DMS 273 (cell line): ENCODE measurements at regions not wholly inside any gene's neighbourhood (a gene's known extent, or its start where the extent isn't known, plus 50 kb on each side); places are given as distances from the start of the nearest gene placed in this dataset.
"Not testable (repeated sequence)": the region's sequence is repeated elsewhere in the genome, so short reads cannot be mapped to it uniquely, and the experiment has no call there.

Source experiments
- DNase-seq: peaks from one replicate; lab custom pipeline; 2025; ENCODE audit not compliant: unreplicated experiment; lab: John Stamatoyannopoulos, UW

DNA sequence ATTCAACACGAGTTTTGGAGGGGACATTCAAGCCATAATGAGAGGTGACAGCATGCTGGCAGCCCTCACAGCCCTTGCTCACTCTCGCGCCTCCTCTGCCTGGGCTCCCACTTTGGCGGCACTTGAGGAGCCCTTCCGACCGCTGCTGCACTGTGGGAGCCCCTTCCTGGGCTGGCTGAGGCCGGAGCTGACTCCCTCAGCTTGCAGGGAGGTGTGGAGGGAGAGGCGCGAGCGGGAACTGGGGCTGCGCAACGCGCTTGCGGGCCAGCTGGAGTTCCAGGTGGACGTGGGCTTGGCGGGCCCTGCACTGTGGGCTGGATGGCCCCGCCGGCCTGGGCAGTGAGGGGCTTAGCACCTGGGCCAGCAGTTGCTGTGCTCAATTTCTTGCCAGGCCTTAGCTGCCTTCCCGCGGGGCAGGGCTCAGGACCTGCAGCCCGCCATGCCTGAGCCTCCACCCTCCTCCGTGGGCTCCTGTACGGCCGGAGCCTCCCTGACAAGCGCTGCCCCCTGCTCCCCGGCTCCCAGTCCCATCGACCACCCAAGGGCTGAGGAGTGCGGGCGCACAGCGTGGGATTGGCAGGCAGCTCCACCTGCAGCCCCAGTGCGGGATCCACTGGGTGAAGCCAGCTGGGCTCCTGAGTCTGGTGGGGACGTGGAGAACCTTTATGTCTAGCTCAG, 123.3 kb downstream of the EFNB1 start:
- DNase-seq, result not testable (repeated sequence)

DNA sequence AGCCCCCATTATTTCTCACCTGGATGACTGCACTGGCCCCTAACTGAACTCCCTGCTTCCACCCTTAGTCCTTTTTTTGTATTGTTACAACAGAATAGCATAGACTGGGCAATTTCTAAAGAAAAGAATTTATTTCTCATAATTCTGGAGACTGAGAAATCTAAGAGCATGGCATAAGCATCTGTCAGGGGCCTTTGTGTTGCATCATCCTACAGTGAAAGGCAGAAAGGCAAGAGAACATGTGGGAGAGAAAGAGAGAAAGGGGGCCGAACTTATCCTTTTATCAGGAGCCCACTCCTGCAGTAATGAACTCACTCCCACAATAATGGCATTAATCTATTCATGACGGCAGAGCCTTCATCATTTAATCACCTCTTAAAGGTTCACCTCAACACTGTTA, 122.1 kb downstream of the EFNB1 start:
- DNase-seq, result no peak

DNA sequence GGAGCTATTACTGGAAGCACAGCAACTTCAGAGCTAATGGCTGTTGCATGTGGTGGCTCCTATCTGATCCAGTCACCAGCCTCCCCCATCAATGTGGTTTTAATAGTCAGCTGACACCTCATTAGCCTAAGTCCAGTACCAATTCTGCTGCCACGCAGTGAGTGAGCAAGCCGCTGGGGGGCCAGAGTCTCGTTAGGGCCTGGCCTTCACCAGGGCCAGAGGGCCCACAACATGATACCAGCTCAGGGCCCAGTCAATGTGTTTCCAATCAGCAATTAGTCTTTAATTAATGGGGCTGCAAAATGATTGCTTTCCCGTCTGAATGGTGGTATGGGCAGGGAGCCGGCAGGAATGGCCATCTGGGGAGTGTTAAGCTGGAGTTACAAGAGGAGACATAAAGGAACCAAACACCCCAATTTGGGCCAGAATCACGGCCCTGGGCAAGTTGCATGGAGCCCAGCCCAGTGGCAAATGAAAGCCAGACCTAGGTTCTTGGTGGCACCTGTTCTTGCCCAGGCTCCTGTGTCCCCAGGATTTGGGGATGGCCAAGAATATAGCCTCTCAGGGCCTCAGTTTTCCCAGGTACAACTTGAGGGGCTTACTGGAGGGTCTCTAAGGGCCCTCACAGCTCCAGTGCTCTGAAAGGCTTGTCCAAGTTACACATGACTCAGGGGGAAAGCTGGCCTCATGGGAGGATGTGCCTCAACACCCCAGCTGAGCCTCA, 119.2 kb downstream of the EFNB1 start:
- DNase-seq, result no peak

- peak; percentile 43 for DNase-seq
Observed at GRCh38 chrX:68945603-68946228, 116.9 kb downstream of the EFNB1 start.

- DNase-seq, result no peak
Observed at GRCh38 chrX:68945081-68945602, 116.3 kb downstream of the EFNB1 start.

DNA sequence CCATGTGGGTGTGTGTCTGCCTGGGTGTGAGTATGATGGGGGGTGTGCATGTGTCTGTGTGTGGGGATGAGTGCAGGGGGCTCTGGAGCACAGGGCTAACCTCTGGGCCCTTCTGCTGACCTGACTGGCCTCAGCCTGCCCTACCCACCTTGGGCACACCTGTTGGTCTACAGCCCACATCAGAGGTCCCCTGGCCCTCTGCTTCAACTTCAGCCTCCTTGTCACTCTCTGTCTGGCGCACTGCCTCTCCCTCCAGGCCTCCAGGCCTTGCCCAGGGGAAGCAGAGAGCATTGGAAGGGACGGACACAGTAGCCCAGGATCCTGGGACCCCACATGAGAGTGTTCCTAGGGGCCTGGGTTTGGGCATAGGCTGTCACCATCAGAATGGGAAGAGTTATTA, 115.4 kb downstream of the EFNB1 start:
- DNase-seq, result no peak

- no peak for DNase-seq
Observed at GRCh38 chrX:68942840-68943239, 114.0 kb downstream of the EFNB1 start.

DNA sequence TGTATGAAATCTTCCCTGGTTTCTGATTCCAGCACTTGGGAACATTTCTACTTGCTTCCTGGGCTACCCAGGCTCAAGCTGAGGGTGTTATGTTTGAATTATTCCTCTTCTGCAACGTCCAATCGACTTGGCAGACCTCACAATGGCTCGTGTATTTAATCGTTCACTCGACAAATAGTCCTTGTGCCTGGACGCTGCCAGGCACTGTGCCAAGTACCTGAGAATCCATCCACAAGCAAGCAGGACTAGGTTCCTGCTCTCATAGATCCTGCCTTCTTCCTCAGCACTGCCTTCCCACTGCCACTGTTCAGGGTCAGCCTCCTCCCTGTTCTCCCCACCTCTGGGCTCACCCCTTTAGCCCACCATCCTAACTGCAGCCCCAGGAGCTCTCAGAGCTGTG, 113.3 kb downstream of the EFNB1 start:
- no peak for DNase-seq

GRCh38 chrX:68941385-68941952, 112.6 kb downstream of the EFNB1 start:
- DNase-seq, result no peak

- no peak for DNase-seq
Observed at GRCh38 chrX:68940601-68941000, 111.8 kb downstream of the EFNB1 start.

- no peak for DNase-seq
Observed at GRCh38 chrX:68939868-68940267, 111.0 kb downstream of the EFNB1 start.

- no peak for DNase-seq
Observed at GRCh38 chrX:68938244-68939004, 109.6 kb downstream of the EFNB1 start.

DNA sequence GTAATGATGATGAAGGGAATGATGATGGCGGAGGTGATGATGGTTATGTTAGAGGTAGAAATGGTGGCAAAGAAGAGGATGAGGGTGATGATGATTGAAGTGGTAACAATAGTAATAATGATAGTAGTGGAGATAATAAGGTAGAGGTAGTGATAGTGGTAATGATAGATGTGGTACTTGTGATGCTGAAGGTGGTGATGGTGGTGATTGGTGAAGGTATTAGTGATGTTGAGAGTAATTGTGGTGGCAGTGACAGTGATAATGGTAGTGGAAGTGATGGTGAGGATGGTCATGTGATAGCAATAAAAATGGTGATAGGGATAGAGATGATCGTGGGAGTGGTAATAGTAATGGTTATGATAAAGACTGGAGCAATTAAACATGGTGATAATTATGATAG, 108.8 kb downstream of the EFNB1 start:
- no peak for DNase-seq

- no peak for DNase-seq
Observed at GRCh38 chrX:68936608-68937007, 107.8 kb downstream of the EFNB1 start.

GRCh38 chrX:68936126-68936525, 107.3 kb downstream of the EFNB1 start:
- no peak for DNase-seq

DNA sequence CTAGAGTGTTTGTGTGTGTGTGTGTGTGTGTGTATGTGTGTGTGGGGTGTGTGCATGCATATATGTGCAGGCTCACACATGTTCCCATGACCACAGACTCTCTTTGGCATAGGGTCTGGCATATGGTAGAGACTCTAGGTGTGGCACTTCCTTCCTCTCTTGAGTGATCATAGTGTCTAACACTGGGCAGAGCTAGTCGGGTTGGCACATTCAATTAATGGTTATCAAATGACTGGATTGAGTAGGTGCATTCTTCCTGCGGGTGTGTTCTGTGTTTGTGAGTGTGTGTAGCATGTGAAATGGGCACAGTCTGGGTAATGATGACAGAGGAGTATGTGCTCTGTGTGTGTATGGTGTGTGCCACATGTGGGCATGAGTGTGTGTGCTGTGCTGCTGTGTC, 106.5 kb downstream of the EFNB1 start:
- no peak for DNase-seq

DNA sequence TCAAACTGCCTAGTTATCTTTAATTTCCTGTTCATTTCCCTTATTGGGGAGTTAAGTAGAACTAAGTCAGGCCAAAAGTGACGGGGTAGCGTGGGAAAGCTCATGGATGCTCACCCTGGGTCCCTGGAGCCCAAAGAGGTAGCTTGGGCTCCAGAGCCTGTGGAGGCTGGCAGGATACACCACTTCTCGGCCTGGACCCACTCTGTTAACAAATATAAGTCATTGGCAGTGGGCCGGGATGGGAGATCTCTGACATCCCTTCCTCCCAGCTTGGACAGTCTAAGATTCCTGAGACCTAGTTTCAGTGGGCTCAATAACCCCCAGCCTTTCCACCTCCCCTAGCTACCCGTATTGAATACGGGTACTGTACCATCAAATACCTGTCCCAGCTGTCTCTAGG, 106.1 kb downstream of the EFNB1 start:
- no peak for DNase-seq

GRCh38 chrX:68934421-68934820, 105.6 kb downstream of the EFNB1 start:
- peak; percentile 53 for DNase-seq

DNA sequence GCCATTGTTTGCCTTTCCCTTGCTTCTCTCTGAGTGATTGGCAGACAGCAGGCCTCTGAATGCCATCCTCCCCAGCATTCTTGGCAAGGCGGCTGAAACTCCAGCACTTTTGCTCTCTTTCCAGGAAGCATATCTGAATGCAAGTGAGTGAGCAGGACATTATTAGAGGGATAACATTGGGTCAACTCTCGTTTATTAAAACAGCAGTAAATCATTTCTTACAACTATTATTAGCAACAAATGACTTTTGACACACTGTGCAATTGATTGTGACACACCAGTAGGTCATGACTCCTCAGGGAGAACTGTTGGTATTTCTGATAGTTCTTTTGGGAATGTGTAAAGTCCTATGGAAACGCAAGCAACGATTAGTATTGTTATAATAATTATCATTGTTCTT, 103.8 kb downstream of the EFNB1 start:
- no peak for DNase-seq

DNA sequence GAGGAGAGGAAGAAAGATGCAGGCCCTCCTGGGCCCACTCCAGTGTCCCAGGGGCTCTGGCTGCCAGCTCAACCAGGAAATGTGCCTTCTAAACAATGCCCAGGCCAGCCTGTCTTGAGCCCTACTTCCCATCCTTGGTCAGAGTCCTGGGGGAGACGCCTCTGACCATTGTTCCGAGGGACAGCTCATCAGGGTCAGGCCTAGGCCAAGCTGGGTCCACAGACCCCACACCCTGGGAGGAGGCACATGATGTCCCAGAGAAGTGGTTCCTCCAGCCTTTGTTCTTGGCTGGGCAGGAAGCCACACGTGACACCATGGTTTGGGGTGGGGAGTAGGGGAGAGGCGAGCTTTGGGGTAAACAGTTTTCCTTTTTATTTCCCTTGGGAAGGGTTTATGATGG, 102.5 kb downstream of the EFNB1 start:
- DNase-seq, result no peak
